CD14-positive monocyte (primary cell): ENCODE measurements at regions not wholly inside any gene's neighbourhood (a gene's known extent, or its start where the extent isn't known, plus 50 kb on each side); places are given as distances from the start of the nearest gene placed in this dataset.

Experiments
- DNase-seq, 3 donors: peaks; one replicate each; pipeline ENCODE4 v3.0.0-alpha.2; 2011 to 2022
- H2AFZ ChIP-seq: 2 replicates; pipeline ENCODE4 v1.6.0; 2012; ENCODE audit warnings: mild to moderate bottlenecking, low read depth, low read length, inconsistent platforms; ENCODE audit not compliant: insufficient read depth, poor library complexity, severe bottlenecking
- H3K27ac ChIP-seq, 2 donors: 1 replicate in 1 of 2; 2 replicates in 1 of 2; pipeline ENCODE4 v1.5.1; 2012 to 2013; ENCODE audit warnings: low read length in 2 of 2, control low read depth in 1 of 2, inconsistent platforms in 1 of 2, low read depth in 1 of 2, mild to moderate bottlenecking in 1 of 2
- H3K27me3 ChIP-seq, 2 donors: one replicate each; pipeline versions ENCODE4 v1.6.0 to v1.6.1; 2011 to 2013; ENCODE audit warnings: low read length in 2 of 2; ENCODE audit not compliant: control insufficient read depth in 2 of 2, insufficient read depth in 2 of 2
- H3K36me3 ChIP-seq, 2 donors: replicated peaks in 1 of 2; 1 replicate in 1 of 2; 2 replicates in 1 of 2; pipeline versions ENCODE4 v1.5.1 to v1.6.1; 2012 to 2013; ENCODE audit warnings: low read length in 2 of 2, control low read depth in 1 of 2, inconsistent platforms in 1 of 2, mild to moderate bottlenecking in 1 of 2; ENCODE audit not compliant: insufficient read depth in 2 of 2, control insufficient read depth in 1 of 2
- H3K4me1 ChIP-seq, 2 donors: 1 replicate in 1 of 2; 2 replicates in 1 of 2; pipeline versions ENCODE4 v1.5.1 to v1.6.1; 2012 to 2013; ENCODE audit warnings: low read length in 2 of 2, control low read depth in 1 of 2, inconsistent platforms in 1 of 2, mild to moderate bottlenecking in 1 of 2, moderate library complexity in 1 of 2; ENCODE audit not compliant: insufficient read depth in 2 of 2, control insufficient read depth in 1 of 2
- H3K4me2 ChIP-seq: replicated peaks from 2 replicates; pipeline ENCODE3; 2012; ENCODE audit warnings: low read length, moderate library complexity, mild to moderate bottlenecking; ENCODE audit not compliant: poor library complexity, severe bottlenecking; ENCODE audit errors: extremely low read depth
- H3K4me3 ChIP-seq, 3 experiments: fragments of 200-600 bp in 1 of 3; sonication (generic) in 1 of 3; replicated peaks in 1 of 3; 1 replicate in 2 of 3; 2 replicates in 1 of 3; pipeline ENCODE4 v1.5.1; 2011 to 2013; ENCODE audit warnings: low read length in 3 of 3, mild to moderate bottlenecking in 3 of 3, control low read depth in 2 of 3, low read depth in 2 of 3, inconsistent platforms in 1 of 3, moderate library complexity in 1 of 3
- H3K79me2 ChIP-seq: 2 replicates; pipeline ENCODE4 v1.6.0; 2012; ENCODE audit warnings: mild to moderate bottlenecking, control low read depth, inconsistent platforms, low read length, moderate library complexity; ENCODE audit not compliant: insufficient read depth
- H3K9ac ChIP-seq: 2 replicates; pipeline ENCODE4 v1.6.0; 2017; ENCODE audit warnings: low read length, mild to moderate bottlenecking; ENCODE audit not compliant: insufficient read depth, poor library complexity, severe bottlenecking
- H3K9me3 ChIP-seq, 2 donors: replicated peaks in 1 of 2; 1 replicate in 1 of 2; 2 replicates in 1 of 2; pipeline versions ENCODE4 v1.5.1 to v1.6.1; 2012 to 2013; ENCODE audit warnings: low read length in 2 of 2, control low read depth in 1 of 2; ENCODE audit not compliant: control insufficient read depth in 1 of 2, insufficient read depth in 1 of 2
- H4K20me1 ChIP-seq: 2 replicates; pipeline ENCODE4 v1.6.0; 2012; ENCODE audit warnings: mild to moderate bottlenecking, low read length, control low read depth, moderate library complexity; ENCODE audit not compliant: insufficient read depth
- H3K27ac Mint-ChIP-seq, 7 donors: one replicate each; pipeline ENCODE4 v1.8.0; 2020; ENCODE audit warnings: mild to moderate bottlenecking in 7 of 7, mixed read lengths in 7 of 7, moderate library complexity in 6 of 7, inconsistent platforms in 2 of 7
- H3K27me3 Mint-ChIP-seq, 3 donors: one replicate each; pipeline ENCODE4 v1.8.0; 2021 to 2022; ENCODE audit warnings: low read depth in 3 of 3, mild to moderate bottlenecking in 3 of 3, mixed read lengths in 3 of 3, moderate library complexity in 3 of 3, inconsistent platforms in 1 of 3
- H3K36me3 Mint-ChIP-seq, 2 donors: one replicate each; pipeline ENCODE4 v1.8.0; 2020; ENCODE audit warnings: mixed read lengths in 2 of 2, inconsistent platforms in 1 of 2, mild to moderate bottlenecking in 1 of 2
- H3K4me1 Mint-ChIP-seq: one replicate; pipeline ENCODE4 v1.8.0; 2020; ENCODE audit warnings: mild to moderate bottlenecking, mixed read lengths
- H3K4me3 Mint-ChIP-seq, 2 donors: one replicate each; pipeline ENCODE4 v1.8.0; 2020; ENCODE audit warnings: mild to moderate bottlenecking in 2 of 2, mixed read lengths in 2 of 2, moderate library complexity in 1 of 2
- H3K9me3 Mint-ChIP-seq, 7 donors: one replicate each; pipeline ENCODE4 v1.8.0; 2020 to 2022; ENCODE audit warnings: mixed read lengths in 7 of 7, mild to moderate bottlenecking in 6 of 7, moderate library complexity in 6 of 7, inconsistent platforms in 2 of 7
- CTCF ChIP-seq: fragments of 200-600 bp; IDR thresholded peaks from one replicate; pipeline ENCODE4 v1.8.0; 2022; ENCODE audit warnings: antibody characterized with exemption, mild to moderate bottlenecking
- WGBS: methylation state at CpG from one replicate; pipeline ENCODE4 v1.1.5; 2013; ENCODE audit warnings: missing lambda C conversion rate; ENCODE audit not compliant: insufficient coverage; 5-methylcytosine and 5-hydroxymethylcytosine counted together
- intact Hi-C, 2 donors: fragments of 100-400 bp; cut with micrococcal nuclease; formaldehyde crosslinking; loops; one replicate each; pipeline versions ENCODE4 v1.15.0 to v1.15.1; 2023

GRCh38 chr10:60463746-60464145, 74.1 kb upstream of the ANK3 start:
- intact Hi-C loops, result no loop called here

GRCh38 chr10:60461688-60462087, 72.0 kb upstream of the ANK3 start:
- 40% methylated on average over 2 of the region's 7 CpGs for WGBS
- no peaks in the 10 kb centered on the region for H3K9me3 Mint-ChIP-seq
- no peaks in the 10 kb centered on the region for H3K36me3 ChIP-seq
- no peaks in the 10 kb centered on the region for H4K20me1 ChIP-seq
- no peaks in the 10 kb centered on the region for H3K9me3 ChIP-seq
- DNase-seq, result peak; percentile 21 to 44 (median 24)
- H3K4me1 Mint-ChIP-seq, result peaks cover 8% of the 10 kb centered on the region
- H2AFZ ChIP-seq, result no peak overlapping the region
- no peak overlapping the region for H3K27ac Mint-ChIP-seq
- H3K4me3 Mint-ChIP-seq, result no peak overlapping the region
- H3K79me2 ChIP-seq, result no peaks in the 10 kb centered on the region
- H3K36me3 Mint-ChIP-seq, result no peaks in the 10 kb centered on the region
- no peak for TF ChIP-seq CTCF
- H3K27me3 Mint-ChIP-seq, result no peaks in the 10 kb centered on the region
- H3K9ac ChIP-seq, result no peak overlapping the region
- no peak overlapping the region for H3K4me2 ChIP-seq
- H3K4me1 ChIP-seq, result peaks cover 4 to 7% of the 10 kb centered on the region in 2 donors
- H3K4me3 ChIP-seq, result no peak overlapping the region
- H3K27ac ChIP-seq, result no peak overlapping the region
- H3K27me3 ChIP-seq, result no peaks in the 10 kb centered on the region
- intact Hi-C loops, result no loop called here

More at GRCh38 chr10:60463746-60464145, 74.1 kb upstream of the ANK3 start:
- no peak overlapping the region for H2AFZ ChIP-seq
- no peak for DNase-seq
- no peaks in the 10 kb centered on the region for H3K36me3 ChIP-seq
- H3K4me3 Mint-ChIP-seq, result no peak overlapping the region
- no peaks in the 10 kb centered on the region for H3K36me3 Mint-ChIP-seq
- no peaks in the 10 kb centered on the region for H3K79me2 ChIP-seq
- no peaks in the 10 kb centered on the region for H3K9me3 Mint-ChIP-seq
- no peak overlapping the region for H3K4me2 ChIP-seq
- H3K4me3 ChIP-seq, result no peak overlapping the region
- H3K9ac ChIP-seq, result no peak overlapping the region
- H3K27me3 Mint-ChIP-seq, result no peaks in the 10 kb centered on the region
- no peaks in the 10 kb centered on the region for H3K27me3 ChIP-seq
- H3K4me1 ChIP-seq, result peaks cover 4 to 7% of the 10 kb centered on the region in 2 donors
- no peak overlapping the region for H3K27ac Mint-ChIP-seq
- no peak overlapping the region for H3K27ac ChIP-seq
- no peaks in the 10 kb centered on the region for H3K9me3 ChIP-seq
- H4K20me1 ChIP-seq, result no peaks in the 10 kb centered on the region
- peaks cover 8% of the 10 kb centered on the region for H3K4me1 Mint-ChIP-seq
- TF ChIP-seq CTCF, result no peak
